ENCODE measurements at regions not wholly inside any gene's neighbourhood (a gene's known extent, or its start where the extent isn't known, plus 50 kb on each side); places are given as distances from the start of the nearest gene placed in this dataset.

DNA sequence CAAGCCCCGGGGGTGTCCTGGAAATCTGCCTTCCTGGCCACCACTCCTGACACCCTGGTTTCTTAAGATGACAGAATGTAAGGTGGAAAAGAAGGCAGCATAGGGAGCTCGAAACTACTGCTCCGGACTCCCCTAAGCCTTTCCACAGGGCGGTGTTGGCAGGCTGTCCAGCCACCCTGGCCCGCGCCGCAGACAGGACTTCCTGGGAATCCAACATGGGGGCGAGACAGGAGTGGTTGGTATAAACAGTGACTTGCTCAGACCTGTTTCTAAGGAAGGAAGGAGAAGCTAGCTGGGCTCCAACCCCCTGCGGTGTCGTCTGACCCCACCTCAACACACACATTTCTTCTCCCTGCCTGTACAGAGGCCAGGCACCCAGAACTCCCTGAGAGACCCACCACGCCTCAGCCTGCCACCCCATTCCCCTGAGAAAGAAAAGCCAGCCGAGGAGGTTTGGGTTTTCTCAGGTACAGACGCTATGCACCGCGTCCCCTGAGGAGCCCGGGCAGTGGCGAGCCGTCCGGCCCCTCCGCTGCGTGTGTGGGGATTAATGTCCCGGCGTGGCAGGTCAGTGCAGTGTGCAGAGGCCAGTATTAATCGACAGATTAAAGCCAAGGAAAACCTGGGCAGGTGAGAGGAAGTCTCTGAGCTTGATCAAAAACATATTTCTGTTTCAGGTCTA is 349.6 kb upstream of the MKI67 start:
- Histone ChIP-seq H3K9ac (no peak overlapping the region), H3F3A (replicated peaks; ENCODE audit: insufficient read depth) (no peaks in the 10 kb centered on the region), H3K27ac (ENCODE audit: low read depth in 2 of 2, low read length in 1 of 2) (no peak overlapping the region), H3K9me3 (no peaks in the 10 kb centered on the region), H3K4me2 (no peak overlapping the region), H3K36me3 (replicated peaks in 1 of 2; ENCODE audit: control insufficient read depth in 1 of 2, insufficient read depth in 2 of 2, low read length in 1 of 2) (no peaks in the 10 kb centered on the region), H2AFZ (ENCODE audit: low read depth) (no peak overlapping the region), H4K20me1 (ENCODE audit: insufficient read depth) (no peaks in the 10 kb centered on the region), H3K27me3 (ENCODE audit: insufficient read depth) (no peaks in the 10 kb centered on the region), H3K9me2 (no peaks in the 10 kb centered on the region), H3K4me3 (ENCODE audit: low read depth in 2 of 2, low read length in 1 of 2) (no peak overlapping the region), H3K4me1 (ENCODE audit: control insufficient read depth in 1 of 2, insufficient read depth in 2 of 2, low read depth in 1 of 2, low read length in 1 of 2) (no peaks in the 10 kb centered on the region; a peak in 1 of 4 replicates), H3K79me2 (ENCODE audit: insufficient read depth) (no peaks in the 10 kb centered on the region)
- 60% methylated on average over 23 of the region's 24 CpGs for WGBS (ENCODE audit: low lambda C conversion rate)
- no peak for DNase-seq
- ChIA-PET POLR2A (no interaction called here), CTCF (no interaction called here)
- TF ChIP-seq MEF2A (IDR thresholded peaks at IDR 0.05; ENCODE audit: borderline replicate concordance, low read depth), result no peak
- TF ChIP-seq, protein P1, sequence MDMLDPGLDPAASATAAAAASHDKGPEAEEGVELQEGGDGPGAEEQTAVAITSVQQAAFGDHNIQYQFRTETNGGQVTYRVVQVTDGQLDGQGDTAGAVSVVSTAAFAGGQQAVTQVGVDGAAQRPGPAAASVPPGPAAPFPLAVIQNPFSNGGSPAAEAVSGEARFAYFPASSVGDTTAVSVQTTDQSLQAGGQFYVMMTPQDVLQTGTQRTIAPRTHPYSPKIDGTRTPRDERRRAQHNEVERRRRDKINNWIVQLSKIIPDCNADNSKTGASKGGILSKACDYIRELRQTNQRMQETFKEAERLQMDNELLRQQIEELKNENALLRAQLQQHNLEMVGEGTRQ (IDR thresholded peaks at IDR 0.05; ENCODE audit: borderline replicate concordance, low read depth, low read length), result no peak
- no peak for TF ChIP-seq FOXJ3 (CRISPR knock-in tag; IDR thresholded peaks at IDR 0.05)
- no peak for TF ChIP-seq NFIC (IDR thresholded peaks at IDR 0.05; ENCODE audit: borderline replicate concordance)
- TF ChIP-seq SMC3 (IDR thresholded peaks at IDR 0.05; ENCODE audit: low read depth, low read length), result no peak
- TF ChIP-seq, protein P2, sequence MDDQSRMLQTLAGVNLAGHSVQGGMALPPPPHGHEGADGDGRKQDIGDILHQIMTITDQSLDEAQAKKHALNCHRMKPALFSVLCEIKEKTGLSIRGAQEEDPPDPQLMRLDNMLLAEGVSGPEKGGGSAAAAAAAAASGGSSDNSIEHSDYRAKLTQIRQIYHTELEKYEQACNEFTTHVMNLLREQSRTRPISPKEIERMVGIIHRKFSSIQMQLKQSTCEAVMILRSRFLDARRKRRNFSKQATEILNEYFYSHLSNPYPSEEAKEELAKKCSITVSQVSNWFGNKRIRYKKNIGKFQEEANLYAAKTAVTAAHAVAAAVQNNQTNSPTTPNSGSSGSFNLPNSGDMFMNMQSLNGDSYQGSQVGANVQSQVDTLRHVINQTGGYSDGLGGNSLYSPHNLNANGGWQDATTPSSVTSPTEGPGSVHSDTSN (IDR thresholded peaks at IDR 0.05), result no peak
- TF ChIP-seq RXRA (IDR thresholded peaks at IDR 0.05; ENCODE audit: borderline replicate concordance, low read depth), result no peak
- TF ChIP-seq, protein P3, sequence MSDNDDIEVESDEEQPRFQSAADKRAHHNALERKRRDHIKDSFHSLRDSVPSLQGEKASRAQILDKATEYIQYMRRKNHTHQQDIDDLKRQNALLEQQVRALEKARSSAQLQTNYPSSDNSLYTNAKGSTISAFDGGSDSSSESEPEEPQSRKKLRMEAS (IDR thresholded peaks at IDR 0.05; ENCODE audit: low read depth), result no peak
- no peak for TF ChIP-seq FOSL2 (IDR thresholded peaks at IDR 0.05; ENCODE audit: borderline replicate concordance, low read depth)
- TF ChIP-seq, protein P4, sequence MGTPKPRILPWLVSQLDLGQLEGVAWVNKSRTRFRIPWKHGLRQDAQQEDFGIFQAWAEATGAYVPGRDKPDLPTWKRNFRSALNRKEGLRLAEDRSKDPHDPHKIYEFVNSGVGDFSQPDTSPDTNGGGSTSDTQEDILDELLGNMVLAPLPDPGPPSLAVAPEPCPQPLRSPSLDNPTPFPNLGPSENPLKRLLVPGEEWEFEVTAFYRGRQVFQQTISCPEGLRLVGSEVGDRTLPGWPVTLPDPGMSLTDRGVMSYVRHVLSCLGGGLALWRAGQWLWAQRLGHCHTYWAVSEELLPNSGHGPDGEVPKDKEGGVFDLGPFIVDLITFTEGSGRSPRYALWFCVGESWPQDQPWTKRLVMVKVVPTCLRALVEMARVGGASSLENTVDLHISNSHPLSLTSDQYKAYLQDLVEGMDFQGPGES (IDR thresholded peaks at IDR 0.05; ENCODE audit: low read depth, low read length), result no peak
- no peak for TF ChIP-seq YY1 (IDR thresholded peaks at IDR 0.05; ENCODE audit: low read depth)
- TF ChIP-seq, protein P5, sequence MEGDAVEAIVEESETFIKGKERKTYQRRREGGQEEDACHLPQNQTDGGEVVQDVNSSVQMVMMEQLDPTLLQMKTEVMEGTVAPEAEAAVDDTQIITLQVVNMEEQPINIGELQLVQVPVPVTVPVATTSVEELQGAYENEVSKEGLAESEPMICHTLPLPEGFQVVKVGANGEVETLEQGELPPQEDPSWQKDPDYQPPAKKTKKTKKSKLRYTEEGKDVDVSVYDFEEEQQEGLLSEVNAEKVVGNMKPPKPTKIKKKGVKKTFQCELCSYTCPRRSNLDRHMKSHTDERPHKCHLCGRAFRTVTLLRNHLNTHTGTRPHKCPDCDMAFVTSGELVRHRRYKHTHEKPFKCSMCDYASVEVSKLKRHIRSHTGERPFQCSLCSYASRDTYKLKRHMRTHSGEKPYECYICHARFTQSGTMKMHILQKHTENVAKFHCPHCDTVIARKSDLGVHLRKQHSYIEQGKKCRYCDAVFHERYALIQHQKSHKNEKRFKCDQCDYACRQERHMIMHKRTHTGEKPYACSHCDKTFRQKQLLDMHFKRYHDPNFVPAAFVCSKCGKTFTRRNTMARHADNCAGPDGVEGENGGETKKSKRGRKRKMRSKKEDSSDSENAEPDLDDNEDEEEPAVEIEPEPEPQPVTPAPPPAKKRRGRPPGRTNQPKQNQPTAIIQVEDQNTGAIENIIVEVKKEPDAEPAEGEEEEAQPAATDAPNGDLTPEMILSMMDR (IDR thresholded peaks at IDR 0.05), result no peak
- TF ChIP-seq TEAD4 (IDR thresholded peaks at IDR 0.05; ENCODE audit: borderline replicate concordance, insufficient read depth), result no peak
